ENCODE measurements at regions not wholly inside any gene's neighbourhood (a gene's known extent, or its start where the extent isn't known, plus 50 kb on each side); places are given as distances from the start of the nearest gene placed in this dataset.

DNA sequence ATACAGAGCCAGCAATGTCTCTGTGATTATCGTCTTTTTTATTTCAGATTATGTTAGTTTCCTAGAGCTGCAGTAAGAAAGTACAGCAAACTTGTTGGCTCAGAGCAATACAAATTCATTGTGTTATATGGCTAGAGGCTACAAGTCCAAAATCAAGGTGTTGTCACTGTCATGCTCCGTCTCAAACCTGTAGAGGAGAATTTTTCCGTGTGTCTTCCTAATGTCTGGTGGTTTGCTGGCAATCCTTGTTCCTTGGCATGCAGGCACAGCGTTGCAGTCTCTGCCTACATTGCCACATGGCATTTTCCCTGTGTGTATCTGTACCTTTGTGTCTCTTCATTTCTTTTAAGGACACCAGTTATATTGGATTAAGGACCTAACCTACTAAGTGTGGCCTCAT, 244.4 kb downstream of the LRRIQ3 start:
- no peak for DNase-seq

DNA sequence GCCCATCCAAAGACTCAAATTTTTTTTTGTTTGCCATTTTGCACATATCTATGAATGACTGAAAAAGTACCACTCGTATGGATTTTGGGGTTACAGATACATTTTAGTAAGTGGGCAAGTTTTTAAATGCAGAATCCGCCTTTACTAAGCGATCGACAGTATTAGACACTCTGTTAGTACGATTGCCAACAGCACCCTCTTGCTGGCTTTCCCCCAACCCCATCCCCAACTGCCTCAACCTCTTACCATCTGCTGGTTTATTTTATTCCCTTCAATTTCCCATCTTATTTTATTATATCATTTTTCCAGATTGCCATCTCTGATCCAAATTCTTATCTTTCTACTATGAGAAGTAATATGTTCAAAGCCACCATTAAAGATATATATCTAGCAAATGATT, 244.8 kb downstream of the LRRIQ3 start:
- no peak for DNase-seq

DNA sequence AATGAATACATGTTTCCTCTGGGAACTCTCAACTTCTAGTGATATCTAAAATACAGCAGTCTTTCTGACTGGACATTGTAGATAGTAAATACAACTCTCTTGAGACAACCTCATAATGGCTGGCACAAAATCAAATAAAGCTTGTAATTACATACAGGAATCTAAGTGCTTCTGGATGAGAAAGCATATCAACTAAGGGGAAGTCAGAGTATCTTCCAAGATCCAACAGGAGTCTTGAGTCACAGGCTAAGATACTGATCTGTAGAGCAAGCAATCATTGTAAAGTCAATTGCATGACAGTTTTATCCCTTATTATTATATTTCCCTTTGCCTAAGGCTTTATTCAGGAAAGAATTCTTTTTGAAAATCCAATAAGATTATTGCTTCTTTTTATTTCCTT, 249.9 kb downstream of the LRRIQ3 start:
- no peak for DNase-seq

DNA sequence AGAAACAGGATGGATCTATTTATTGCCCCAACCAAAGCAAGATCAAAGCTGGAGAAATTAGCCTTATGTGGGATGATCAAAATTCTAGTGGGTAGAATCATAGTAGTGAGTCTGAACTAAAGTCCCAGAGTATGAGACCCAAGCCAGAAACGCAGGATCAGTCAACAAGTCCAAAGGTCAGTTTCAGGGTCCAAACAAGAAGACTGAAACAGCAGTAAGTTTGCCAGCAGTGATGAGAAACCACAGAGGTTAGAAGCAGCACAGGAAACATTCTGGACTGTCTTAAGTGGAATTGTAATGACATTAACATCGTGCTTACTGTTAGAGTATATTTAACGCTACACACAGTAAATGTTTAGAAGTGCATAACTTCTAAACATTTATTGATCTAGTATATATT, 251.0 kb downstream of the LRRIQ3 start:
- no peak for DNase-seq

DNA sequence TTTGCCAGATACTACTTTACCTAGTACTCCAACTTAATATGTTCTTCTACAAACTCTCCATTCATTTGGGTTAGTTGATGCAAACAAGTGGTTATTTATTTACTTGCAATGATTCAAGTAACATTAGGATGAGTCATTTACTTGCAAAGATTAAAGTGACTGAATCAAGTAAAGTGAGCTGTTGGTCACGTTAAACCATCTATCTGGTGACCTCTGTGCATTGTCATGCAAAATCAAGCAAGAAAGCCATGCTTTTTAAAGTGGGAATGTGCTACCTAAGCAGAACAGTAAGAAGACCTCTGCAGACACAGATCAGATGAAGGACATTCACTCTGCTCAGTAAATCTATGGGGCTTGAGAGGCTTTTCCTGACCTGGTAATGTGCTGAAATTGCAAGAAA, 254.7 kb downstream of the LRRIQ3 start:
- DNase-seq: no peak

DNA sequence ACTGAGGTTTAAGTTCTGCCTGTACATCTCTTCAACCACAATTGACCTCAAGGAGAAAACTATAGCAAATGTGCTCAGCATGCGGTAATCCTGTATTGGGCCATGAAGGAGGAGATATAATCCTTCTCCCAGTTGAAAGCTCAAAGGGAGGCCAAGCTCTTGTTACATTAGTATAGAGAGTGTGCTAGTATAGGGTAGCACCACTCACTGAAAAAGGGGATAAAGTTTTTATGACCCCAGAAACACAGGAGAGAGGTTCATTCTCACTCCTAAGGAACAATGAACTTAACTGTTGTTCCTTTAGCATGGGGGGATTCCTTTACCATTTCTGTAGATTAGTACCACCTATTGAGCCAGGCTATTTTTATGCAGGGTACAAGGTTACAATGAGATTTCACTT, 267.7 kb downstream of the LRRIQ3 start:
- DNase-seq: no peak

DNA sequence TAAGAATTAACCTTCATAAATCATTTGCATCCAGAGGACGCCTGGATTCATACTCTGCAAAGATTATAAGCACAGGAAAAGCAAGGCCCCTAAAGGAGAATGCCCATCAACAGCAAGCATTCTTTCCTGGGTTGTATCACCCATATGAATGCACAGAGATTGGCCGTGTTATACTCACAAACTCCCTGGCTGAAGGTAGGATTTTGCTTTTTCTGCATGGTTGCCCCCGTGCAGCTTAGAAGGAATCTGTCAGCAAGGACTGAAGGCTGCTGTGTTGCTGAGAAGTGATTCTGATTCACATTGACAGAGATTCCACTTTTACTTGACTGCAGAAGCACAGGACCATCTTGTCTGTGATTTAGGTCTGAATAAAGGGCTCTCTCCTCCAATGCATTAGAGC, 283.0 kb downstream of the LRRIQ3 start:
- no peak for DNase-seq

DNA sequence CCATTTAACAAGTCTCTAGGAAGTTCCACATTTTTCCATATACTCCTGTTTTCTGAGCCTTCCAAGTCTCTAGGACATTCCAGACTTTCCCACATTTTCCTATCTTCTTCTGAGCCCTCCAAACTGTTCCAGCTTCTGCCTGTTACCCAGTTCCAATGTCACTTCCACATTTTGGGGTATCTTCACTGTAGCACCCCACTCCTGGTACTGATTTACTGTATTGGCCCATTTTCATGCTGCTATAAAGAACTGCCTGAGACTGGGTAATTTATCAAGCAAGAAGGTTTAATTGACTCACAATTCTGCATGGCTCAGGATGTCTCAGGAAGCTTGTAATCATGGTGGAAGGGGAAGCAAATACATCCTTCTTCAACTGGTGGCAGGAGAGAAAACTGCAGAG, 285.0 kb downstream of the LRRIQ3 start:
- DNase-seq: no peak

DNA sequence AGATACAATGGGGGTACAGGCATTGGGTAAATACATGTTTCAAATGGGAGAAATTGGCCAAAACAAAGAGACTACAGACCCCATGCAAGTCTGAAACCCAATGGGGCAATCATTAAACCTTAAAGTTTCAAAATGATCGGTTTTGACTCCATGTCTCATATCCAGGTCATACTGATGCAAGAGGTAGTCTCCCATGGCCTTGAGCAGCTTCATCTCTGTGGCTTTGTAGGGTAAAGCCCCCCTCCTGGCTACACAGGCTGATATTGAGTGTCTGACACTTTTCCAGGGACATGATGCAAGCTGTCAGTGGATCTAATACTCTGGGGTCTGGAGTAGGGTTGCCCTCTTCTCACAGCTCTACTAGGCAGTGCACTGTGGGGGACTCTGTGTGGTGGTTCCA, 286.1 kb downstream of the LRRIQ3 start:
- no peak for DNase-seq

DNA sequence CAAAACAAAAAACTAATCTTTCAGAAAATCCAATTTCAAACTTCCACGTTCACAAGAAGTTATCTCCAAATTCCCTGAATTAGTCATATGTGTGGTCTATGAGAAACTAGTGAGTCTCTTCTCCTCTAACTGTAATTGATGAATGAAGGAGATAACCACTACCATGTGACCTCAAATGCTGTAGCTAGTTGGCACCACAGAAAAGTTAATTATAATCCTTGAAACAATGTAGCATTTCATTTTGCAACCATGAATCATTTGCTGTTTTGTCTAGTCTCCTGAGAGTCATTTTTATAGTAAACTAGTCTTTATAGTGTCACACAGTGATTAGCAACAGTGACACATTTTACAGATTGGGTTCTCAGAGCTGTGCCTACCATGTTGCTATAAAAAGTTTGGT, 287.5 kb downstream of the LRRIQ3 start:
- no peak for DNase-seq

DNA sequence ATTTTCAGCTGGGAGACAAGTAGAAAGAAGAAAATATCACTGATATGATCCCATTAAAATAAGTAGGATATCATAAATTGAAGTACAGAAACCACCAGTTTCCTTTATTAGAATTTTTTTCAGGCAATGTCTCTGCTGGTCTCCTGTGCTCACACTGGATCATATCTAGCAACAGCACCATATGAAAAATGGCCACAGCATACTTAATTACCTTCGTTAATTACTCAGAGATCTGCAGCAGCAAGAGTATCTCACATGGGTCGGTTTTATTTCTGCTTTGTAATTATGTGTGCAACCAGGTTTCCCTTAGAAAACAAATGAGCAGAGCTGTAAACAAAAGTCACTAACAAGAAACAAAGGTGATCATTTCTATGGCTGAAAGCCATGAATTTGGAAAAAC, 287.9 kb downstream of the LRRIQ3 start:
- DNase-seq: no peak

DNA sequence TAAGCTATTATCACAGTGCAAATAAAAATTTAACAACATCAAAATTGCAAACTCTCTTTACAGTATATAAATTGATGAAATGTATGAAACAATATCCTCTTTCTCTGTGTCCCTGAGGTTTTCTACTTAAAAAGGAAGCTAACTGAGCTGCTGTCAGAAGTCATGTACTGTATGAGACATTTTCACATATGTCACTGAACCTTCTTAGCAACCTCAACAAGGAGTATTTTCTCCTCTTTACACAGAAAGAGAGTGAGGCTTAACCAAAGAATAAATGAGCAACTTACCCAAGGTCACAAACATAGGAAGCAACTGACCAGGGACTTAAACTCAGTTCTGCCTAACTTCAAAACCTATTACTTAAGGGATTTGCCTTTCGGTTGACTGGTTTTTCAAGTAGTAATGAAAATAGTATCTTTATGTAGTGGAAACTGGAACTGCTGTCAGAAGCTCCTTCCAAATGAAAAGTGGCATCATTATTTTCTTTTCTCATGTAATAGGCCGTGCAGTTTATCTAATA, 288.9 kb downstream of the LRRIQ3 start:
- no peak for DNase-seq

DNA sequence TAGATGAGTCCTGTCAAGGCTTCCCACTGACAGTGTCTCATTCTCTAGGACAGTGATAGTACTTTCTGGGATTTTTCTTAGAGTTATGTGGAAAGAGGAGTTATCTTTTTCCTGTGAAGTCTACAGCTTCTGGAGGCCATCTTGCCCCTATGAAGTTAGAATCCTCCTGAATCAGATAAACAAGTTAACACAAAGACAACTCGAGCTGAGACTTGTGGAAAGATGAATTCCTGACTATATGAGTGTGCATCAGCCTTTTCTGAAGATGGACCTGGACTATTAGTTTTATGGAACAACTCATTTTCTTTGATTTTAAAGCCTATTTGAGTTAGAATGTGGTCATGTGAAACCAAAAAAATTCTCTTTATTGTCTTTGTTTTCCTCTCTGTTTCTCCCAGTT, 290.9 kb downstream of the LRRIQ3 start:
- no peak for DNase-seq

DNA sequence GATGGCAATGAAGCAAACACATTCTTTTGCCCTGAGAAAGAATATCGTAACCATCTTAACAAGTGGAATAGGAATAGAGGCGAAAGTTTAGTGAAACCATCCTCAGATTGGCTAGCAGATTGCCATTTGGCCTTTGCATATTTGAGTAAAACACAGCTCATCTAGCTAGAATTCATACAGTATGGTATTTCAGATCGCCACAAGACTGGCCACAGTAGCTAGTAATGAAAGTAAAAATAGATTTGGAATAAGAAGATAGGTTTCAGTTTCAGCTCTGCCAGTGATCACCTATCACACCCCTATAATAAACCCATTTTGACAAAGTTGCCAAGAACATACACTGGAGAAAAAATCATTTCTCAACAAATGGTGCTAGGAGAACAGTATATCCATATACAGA, 294.9 kb downstream of the LRRIQ3 start:
- no peak for DNase-seq

DNA sequence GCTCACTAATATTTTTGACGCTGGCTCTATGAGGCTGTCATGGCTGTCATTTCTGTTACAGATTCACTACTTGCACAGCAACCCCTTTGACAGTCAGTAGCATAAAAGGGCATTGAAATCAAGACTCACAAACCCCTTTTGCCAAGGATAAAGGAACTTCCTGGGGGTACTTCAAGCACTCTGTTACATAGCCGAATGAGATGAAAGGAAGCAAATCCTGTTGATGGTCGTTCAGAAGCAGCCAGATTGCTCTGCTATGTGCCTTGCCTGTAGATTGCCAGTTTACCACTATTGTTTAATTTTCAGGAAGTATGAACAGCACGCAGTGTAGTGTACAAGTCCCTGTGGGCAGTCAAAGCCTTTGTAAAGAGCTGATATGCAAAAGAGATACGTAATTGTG, 296.2 kb downstream of the LRRIQ3 start:
- peak; percentile 92 for DNase-seq

DNA sequence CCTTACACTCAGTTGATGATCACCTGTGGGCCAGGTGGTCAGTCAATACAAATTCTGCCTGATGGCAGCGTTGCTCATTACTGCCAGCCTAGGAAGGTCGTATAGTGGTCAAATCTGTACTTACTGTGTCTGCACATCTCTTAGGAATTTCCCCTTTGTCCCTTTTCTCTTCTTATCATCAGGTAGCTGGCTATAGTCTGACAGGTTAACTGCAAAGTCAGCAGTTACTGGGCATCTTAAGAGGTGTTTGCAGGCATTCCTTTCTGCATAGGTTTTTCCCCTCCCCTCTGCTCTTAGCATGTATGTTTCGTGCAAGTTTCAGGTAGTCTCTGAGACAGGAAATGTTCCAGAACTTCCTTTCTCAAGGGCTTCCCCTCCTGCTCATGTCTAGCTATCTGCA, 298.7 kb downstream of the LRRIQ3 start:
- DNase-seq: no peak

DNA sequence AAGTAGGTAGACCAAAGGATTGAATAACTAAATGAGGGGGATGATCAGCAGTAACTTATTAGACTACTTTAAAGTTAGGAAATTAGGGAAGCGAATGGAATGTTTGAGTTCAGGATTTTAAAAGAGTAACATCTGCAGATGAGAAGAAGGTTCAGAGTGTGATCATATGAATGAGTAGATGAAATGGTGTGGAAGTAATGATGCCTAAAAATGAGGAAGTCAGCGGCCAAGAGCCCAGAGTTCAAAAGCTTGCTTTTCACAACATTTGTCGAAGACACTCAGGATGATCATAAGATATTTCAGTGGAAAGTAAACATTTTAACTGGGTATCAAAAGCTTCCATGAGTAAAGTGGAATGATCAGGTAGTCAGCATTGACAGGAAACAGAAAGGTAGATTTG, 299.4 kb downstream of the LRRIQ3 start:
- DNase-seq: no peak

DNA sequence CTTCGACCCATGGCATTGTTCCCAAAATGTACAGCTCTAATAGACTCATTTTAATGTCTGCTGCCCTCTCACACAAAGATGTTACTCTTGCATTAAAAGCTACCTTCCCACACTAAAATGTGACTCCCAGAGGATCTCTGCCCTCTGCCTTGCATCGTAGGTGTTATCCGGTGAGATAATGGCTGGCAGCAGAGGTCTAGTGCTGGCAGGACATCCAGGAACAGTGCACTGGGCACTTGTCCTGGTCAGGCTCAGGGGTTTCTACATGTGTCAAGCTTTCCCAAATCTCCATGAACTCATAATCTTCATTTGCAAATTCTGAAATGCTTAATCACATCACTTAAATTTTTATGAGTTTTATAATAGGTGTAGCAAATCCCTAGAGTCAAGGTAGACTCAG, 310.6 kb downstream of the LRRIQ3 start:
- DNase-seq: no peak

DNA sequence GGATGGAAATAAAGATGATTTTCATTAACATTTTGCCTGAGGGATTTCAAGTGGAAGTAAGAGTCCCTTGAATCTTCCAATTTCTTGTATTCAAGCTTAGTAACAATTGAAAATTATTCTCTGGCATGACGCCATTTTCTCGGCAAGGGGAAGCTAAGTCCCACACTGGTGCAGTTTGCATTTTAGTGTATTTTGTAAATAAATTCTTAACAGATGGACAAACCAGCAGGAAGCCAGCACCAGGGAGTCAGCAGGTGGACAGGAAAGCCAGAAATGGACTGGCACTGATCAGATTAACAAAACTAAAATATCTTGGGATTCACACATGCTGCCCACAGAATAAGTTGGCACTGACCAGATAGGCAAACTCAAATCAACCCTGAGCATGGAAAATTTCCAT, 311.3 kb downstream of the LRRIQ3 start:
- no peak for DNase-seq

DNA sequence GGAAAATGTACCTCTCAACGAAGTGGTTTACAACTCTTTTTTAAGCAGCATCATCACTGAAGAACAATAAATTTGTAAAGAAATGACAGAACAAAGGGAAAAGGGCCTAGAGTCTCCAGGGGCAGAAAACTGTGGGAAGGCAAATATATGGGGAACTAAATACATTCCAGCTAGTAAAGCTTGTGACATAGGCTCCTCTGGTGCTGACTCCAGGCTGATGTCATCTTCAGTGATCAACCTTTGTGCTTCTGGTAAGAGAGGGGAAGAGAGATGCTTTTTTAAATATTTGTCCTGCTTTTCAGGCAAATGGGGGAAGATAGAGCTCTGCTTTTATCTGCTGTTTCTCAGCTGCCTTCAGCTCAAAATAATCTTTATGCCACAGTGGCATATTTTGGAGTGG, 323.2 kb downstream of the LRRIQ3 start:
- DNase-seq: no peak

DNA sequence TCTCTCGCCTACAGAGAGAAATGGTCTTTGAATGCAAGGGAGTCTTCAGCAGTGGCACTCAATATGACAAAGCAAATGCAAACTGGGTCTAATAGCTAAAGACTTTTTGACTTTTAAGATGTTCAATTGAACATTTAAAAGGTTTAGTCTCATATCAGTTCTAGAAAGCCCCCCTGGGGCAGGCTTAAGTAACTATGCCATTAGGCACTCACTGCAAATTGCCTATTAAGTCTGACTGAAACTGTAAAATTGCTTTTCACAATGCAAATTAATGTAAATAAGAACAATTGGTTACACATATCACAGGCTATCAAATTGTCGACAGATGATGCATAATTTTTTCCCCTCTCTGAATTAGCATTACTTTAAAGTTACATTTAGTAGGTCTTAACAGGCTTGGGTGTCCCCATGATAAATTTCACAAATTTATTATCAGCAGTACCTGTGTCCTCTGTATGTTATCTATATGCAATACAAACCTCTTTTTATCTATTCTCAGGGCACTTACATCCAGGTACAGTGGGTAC, 329.1 kb downstream of the LRRIQ3 start:
- DNase-seq: peak; percentile 6 to 38

DNA sequence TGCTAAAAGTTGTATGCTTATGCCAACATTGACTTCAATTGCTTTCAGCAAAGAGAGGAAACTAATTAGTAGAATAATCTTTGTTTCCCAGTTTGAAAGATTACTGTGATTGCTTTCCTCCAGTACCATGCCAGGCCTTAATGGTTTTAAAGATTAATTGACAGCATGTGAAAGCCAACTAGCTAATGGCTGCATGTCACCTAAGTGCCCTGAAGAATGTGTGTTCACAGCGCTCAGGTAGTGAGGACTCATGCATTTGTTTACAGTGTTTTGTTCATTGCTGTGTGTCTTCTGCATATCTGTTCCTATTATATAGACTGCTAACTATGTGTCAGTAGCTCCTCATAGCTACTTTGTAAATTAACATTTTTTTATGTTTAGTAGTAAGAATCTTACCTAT, 335.6 kb downstream of the LRRIQ3 start:
- DNase-seq: no peak

DNA sequence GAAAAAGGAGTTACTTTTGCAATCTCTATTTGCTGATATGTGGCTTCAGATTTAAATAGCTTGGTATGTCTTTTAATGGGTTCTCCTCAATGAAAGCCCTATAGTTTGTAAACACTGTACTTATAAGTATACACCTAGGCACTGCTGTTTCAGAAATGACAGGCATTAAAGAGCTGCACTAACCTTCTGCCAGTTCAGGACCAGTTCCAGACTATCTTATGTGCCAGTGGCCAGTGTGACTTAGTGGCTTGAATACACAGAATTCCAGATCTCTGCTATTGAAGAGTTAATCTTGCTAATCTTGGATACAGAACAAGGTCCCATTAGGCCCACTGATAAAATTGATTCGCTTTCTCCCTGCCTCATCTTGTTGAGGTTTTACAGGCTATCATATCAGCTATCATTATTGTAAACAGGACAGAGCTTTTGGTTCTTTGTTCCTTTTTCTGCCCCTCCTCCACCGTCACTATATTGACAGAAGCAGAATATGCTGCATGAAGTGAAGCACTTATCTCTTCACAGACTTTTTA, 337.5 kb downstream of the LRRIQ3 start:
- no peak for DNase-seq

DNA sequence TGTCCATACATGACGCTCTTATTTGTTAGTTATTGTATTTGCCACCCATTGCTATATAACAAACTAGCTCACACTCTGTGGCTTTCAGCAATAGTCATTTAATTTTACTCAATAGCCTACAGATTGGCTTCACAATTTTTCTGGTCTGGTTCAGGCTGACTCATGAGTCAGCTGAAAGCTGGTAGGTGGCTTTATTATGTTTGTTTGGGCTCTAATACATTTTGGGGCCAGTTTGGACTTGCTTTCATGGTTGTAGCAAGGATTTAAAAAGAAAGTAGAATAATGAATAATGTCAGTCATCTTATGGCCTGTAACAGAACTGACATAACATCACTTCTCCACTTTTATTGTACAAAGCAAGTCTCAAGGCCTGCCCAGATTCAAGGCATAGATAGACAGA, 338.7 kb downstream of the LRRIQ3 start:
- DNase-seq: no peak

DNA sequence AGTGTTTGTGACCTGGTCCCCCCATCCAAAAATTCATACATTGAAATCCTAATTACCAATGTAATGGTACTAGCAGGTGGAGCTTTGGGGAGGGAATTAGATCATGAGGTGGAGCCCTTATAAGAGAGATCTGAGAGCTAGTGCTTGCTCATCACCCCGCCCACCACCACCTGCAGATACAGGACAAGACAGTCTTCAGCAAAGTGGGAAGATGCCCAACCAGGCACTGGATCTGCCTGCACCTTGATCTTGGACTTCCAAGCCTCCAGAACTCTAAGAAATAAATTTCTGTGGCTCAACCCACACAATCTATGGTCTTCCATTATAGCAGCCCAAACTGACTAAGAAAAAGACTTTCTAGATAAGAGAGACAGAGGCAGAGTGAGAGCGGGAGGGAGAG, 343.4 kb downstream of the LRRIQ3 start:
- no peak for DNase-seq

DNA sequence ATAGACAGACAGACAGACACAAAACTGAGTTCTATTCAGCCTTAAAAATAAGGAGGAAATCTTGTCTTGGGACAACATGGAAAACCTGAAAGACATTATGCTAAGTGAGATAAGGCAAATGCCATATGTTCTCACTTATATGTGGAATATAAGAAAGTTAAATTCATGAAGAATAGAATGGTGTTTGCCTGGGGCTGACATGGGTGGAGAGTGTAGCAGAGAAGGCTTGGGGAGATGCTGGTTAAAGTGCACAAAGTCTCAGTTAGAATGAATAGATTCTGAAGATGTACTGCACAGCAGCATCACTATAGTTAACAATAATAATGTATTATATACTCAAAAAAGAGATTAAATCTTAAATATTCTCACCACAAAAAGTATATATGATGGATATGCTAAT, 355.5 kb downstream of the LRRIQ3 start:
- DNase-seq: no peak
